NB4 (cell line): ENCODE measurements at regions not wholly inside any gene's neighbourhood (a gene's known extent, or its start where the extent isn't known, plus 50 kb on each side); places are given as distances from the start of the nearest gene placed in this dataset.
A peak's percentile ranks its signal among the peaks of the same experiment; 100 is the strongest.

Source experiments
- DNase-seq: peaks from one replicate; pipeline ENCODE4 v3.0.0; 2010; ENCODE audit warnings: low read depth
- H3K4me3 ChIP-seq: one replicate; pipeline ENCODE4 v1.5.1; 2011; ENCODE audit warnings: mild to moderate bottlenecking, low read depth, low read length, moderate library complexity
- CTCF ChIP-seq: IDR thresholded peaks from one replicate; pipeline ENCODE4 v1.5.1; 2012; ENCODE audit warnings: low read depth, low read length
- MAX ChIP-seq: IDR thresholded peaks from 2 replicates; pipeline ENCODE4 v1.6.1; 2011; ENCODE audit warnings: low read depth, low read length
- MYC ChIP-seq: IDR thresholded peaks from 2 replicates; pipeline ENCODE4 v1.6.1; 2011; ENCODE audit warnings: low read depth, low read length
- POLR2A ChIP-seq: IDR thresholded peaks from 2 replicates; pipeline ENCODE4 v1.6.1; 2011; ENCODE audit warnings: mild to moderate bottlenecking; ENCODE audit not compliant: insufficient read length; ENCODE audit errors: extremely low read depth

- TF ChIP-seq MAX (no peak), CTCF (no peak), POLR2A (no peak), MYC (no peak)
- H3K4me3 ChIP-seq: no peak overlapping the region
- DNase-seq: no peak
Measured at GRCh38 chr6:68447112-68447511, 188.0 kb upstream of the ADGRB3 start.

DNA sequence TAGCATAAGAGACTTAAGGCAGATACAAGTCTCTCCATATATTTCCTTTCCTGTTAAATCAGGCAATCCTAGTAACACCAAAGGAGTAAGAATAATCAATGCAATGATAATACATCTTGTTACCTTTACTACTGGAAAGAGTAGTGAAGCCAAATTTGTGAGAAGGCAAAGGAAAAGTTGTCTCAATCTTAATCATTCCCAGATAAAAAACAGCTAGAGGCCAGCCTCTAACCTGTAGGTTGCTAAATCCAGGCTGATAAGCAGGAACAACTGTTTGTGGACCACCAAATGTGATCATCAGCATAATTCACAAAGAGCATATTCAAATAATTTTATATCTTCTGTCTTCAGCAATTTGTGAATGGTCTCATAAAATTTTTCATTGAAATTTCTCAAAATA is 189.2 kb upstream of the ADGRB3 start:
- no peak overlapping the region for H3K4me3 ChIP-seq
- no peak for TF ChIP-seq MAX
- no peak for TF ChIP-seq MYC
- no peak for TF ChIP-seq POLR2A
- TF ChIP-seq CTCF: no peak
- DNase-seq: no peak

DNA sequence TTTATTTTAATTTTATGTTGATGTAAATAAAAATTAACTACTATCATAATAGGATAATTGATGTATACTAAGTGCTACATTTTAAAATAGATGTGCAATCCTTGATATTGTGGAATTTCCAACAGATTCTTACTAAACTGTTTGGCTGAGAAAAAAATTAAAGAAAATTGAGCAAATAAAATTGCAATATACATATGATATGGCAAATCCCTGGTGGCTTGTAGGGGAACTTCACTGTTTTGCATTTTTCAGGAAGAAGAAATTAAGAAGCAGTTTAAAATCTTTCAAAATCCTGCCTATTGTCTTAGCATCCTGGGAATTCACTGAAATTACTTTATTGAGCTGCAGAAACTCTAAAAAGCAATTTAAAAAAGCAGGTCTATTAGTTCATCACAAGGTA is 191.4 kb upstream of the ADGRB3 start:
- no peak for DNase-seq
- TF ChIP-seq POLR2A (no peak), MYC (no peak)
- no peak overlapping the region for H3K4me3 ChIP-seq

DNA sequence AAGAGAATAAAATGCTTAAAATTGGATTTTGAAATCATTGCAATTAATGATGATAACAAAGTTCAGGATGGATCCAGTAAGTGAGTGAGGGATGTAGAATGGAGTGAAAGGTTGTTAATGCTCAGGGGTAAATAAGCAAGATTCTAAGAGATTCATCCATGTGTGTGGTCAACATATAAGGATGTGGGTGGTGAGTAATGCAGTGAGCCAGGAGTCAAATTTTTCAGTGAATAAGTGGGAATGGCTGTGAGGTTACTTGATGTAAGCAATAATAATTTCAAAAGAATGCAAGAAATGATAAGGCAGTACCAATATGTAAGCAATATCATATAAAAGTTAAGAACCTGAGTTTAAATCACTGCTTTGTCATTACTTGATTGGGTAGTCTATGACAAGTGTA is 207.5 kb upstream of the ADGRB3 start:
- no peak overlapping the region for H3K4me3 ChIP-seq
- no peak for TF ChIP-seq POLR2A
- TF ChIP-seq MYC: no peak
- no peak for TF ChIP-seq CTCF
- TF ChIP-seq MAX: no peak
- DNase-seq: no peak

GRCh38 chr6:68410021-68410420 is 225.1 kb upstream of the ADGRB3 start:
- H3K4me3 ChIP-seq: no peak overlapping the region
- no peak for TF ChIP-seq MAX
- TF ChIP-seq MYC: no peak
- no peak for TF ChIP-seq POLR2A
- TF ChIP-seq CTCF: no peak
- DNase-seq: no peak

- TF ChIP-seq CTCF (peak; percentile 37), POLR2A (no peak), MAX (no peak)
- no peak overlapping the region for H3K4me3 ChIP-seq
- DNase-seq: peak; percentile 6
Measured at GRCh38 chr6:68400396-68400795, 234.7 kb upstream of the ADGRB3 start.
